HCT116 (cell line): ENCODE measurements at regions not wholly inside any gene's neighbourhood (a gene's known extent, or its start where the extent isn't known, plus 50 kb on each side); places are given as distances from the start of the nearest gene placed in this dataset.

Experiments used
- ATAC-seq: fragments of 200-7000 bp; cut with Tn5 transposase; 2 replicates; pipeline ENCODE4 v1.9.1; 2020; ENCODE audit warnings: mild to moderate bottlenecking, moderate library complexity
- BruUV-seq: library from RNA; stranded (reverse); fragments of 400-500 nt; replicated peaks from 2 replicates; lab custom pipeline; 2021; lab: Mats Ljungman, UMichigan
- CTCF ChIA-PET: fragments of 300-600 bp; sonication (Branson Sonifier 250); formaldehyde crosslinking; loops from one replicate; lab custom pipeline; 2021; ENCODE audit warnings: antibody characterized with exemption; lab: Charles Lee
- POLR2A ChIA-PET: fragments of 300-600, 350-600 bp; sonication (Branson Sonifier 250); formaldehyde crosslinking; loops from one replicate; lab custom pipeline; 2021; ENCODE audit warnings: antibody characterized with exemption; lab: Charles Lee
- RAD21 ChIA-PET, 2 experiments: fragments of 300-600 bp; sonication (Branson Sonifier 250); formaldehyde crosslinking; loops; one replicate each; lab custom pipeline; 2023; ENCODE audit warnings: low total read pairs in 2 of 2; ENCODE audit not compliant: uncharacterized antibody in 2 of 2, unreplicated experiment in 2 of 2, low non-redundant PET in 1 of 2; lab: Charles Lee
- DNase-seq: peaks from one replicate; pipeline ENCODE4 v3.0.0-alpha.2; 2010; ENCODE audit warnings: low read depth, low spot score
- H2AFZ ChIP-seq: fragments of 200-600 bp; shearing (Covaris generic), sonication (generic); 2 replicates; pipeline ENCODE4 v1.6.1; 2017; ENCODE audit warnings: low read depth, mixed run types, mixed read lengths, antibody characterized with exemption, low read length; ENCODE audit not compliant: poor library complexity, severe bottlenecking
- H3K27ac ChIP-seq: 2 replicates; pipeline ENCODE4 v1.5.1; 2012; ENCODE audit warnings: low read depth, low read length
- H3K27me3 ChIP-seq: fragments of 200-600 bp; sonication (generic); 2 replicates; pipeline ENCODE4 v1.6.1; 2016; ENCODE audit warnings: mixed run types, low read length, mixed read lengths; ENCODE audit not compliant: insufficient read depth
- H3K36me3 ChIP-seq, 2 experiments: fragments of 200-500 bp in 1 of 2; fragments of 200-600 bp in 1 of 2; sonication (Bioruptor generic) in 1 of 2; sonication (generic) in 1 of 2; 2 replicates each; pipeline versions ENCODE4 v1.5.1 to v1.6.1; 2014 to 2016; ENCODE audit warnings: low read length in 2 of 2, inconsistent platforms in 1 of 2, mixed read lengths in 1 of 2, mixed run types in 1 of 2; ENCODE audit not compliant: insufficient read depth in 2 of 2, control insufficient read depth in 1 of 2
- H3K4me1 ChIP-seq, 2 experiments: fragments of 200-600 bp in 1 of 2; sonication (generic) in 1 of 2; 2 replicates each; pipeline versions ENCODE4 v1.5.1 to v1.6.1; 2012 to 2017; ENCODE audit warnings: low read length in 2 of 2, inconsistent platforms in 1 of 2, mild to moderate bottlenecking in 1 of 2, mixed read lengths in 1 of 2, mixed run types in 1 of 2, moderate library complexity in 1 of 2; ENCODE audit not compliant: insufficient read depth in 2 of 2, control insufficient read depth in 1 of 2
- H3K4me2 ChIP-seq: fragments of 200-600 bp; sonication (generic); 2 replicates; pipeline ENCODE4 v1.6.1; 2017; ENCODE audit warnings: mixed run types, low read length, mixed read lengths
- H3K4me3 ChIP-seq, 2 experiments: fragments of 200-600 bp in 1 of 2; sonication (generic) in 1 of 2; replicated peaks in 1 of 2; 2 replicates each; pipeline ENCODE4 v1.5.1; 2011 to 2016; ENCODE audit warnings: low read length in 2 of 2, control low read depth in 1 of 2, low read depth in 1 of 2, mild to moderate bottlenecking in 1 of 2, mixed read lengths in 1 of 2, mixed run types in 1 of 2
- H3K79me2 ChIP-seq: fragments of 200-600 bp; sonication (generic); 2 replicates; pipeline ENCODE4 v1.6.1; 2017; ENCODE audit warnings: mild to moderate bottlenecking, mixed run types, low read length, moderate library complexity, mixed read lengths; ENCODE audit not compliant: insufficient read depth
- H3K9ac ChIP-seq: fragments of 200-600 bp; sonication (generic); 2 replicates; pipeline ENCODE4 v1.6.1; 2016; ENCODE audit warnings: low read length, mixed read lengths
- H3K9me2 ChIP-seq: fragments of 200-600 bp; sonication (generic), shearing (Covaris generic); 2 replicates; pipeline ENCODE4 v1.6.1; 2017; ENCODE audit warnings: mixed run types, mild to moderate bottlenecking, moderate library complexity; ENCODE audit not compliant: insufficient read depth
- H3K9me3 ChIP-seq, 2 experiments: fragments of 200-500 bp in 1 of 2; fragments of 200-600 bp in 1 of 2; sonication (Bioruptor generic) in 1 of 2; sonication (generic) in 1 of 2; 2 replicates each; pipeline ENCODE4 v1.6.1; 2014 to 2017; ENCODE audit warnings: low read length in 2 of 2, mixed read lengths in 2 of 2, inconsistent platforms in 1 of 2, low read depth in 1 of 2, mild to moderate bottlenecking in 1 of 2, mixed run types in 1 of 2, moderate library complexity in 1 of 2; ENCODE audit not compliant: control insufficient read depth in 1 of 2, insufficient read depth in 1 of 2
- H4K20me1 ChIP-seq: fragments of 200-600 bp; sonication (generic), shearing (Covaris generic); 2 replicates; pipeline ENCODE4 v1.6.1; 2017; ENCODE audit warnings: mixed run types, mild to moderate bottlenecking, moderate library complexity; ENCODE audit not compliant: insufficient read depth
- ATF3 ChIP-seq: IDR thresholded peaks from 2 replicates; pipeline ENCODE4 v1.6.1; 2012
- CTCF ChIP-seq, 3 experiments: fragments of 200-600 bp in 1 of 3; sonication (generic) in 1 of 3; IDR thresholded peaks in 2 of 3; conservative IDR thresholded peaks in 1 of 3; 2 replicates each; pipeline ENCODE4 v1.5.1; 2012 to 2017; ENCODE audit warnings: low read depth in 2 of 3, low read length in 2 of 3, antibody characterized with exemption in 1 of 3, borderline replicate concordance in 1 of 3, control low read depth in 1 of 3, mild to moderate bottlenecking in 1 of 3, mixed read lengths in 1 of 3, mixed run types in 1 of 3, moderate library complexity in 1 of 3; ENCODE audit not compliant: insufficient read depth in 1 of 3
- ELF1 ChIP-seq: IDR thresholded peaks from 2 replicates; pipeline ENCODE4 v1.6.1; 2012; ENCODE audit warnings: low read depth, borderline replicate concordance
- JUND ChIP-seq: IDR thresholded peaks from 2 replicates; pipeline ENCODE4 v1.6.1; 2012
- MAX ChIP-seq: IDR thresholded peaks from 2 replicates; pipeline ENCODE4 v1.6.1; 2012
- POLR2A ChIP-seq: IDR thresholded peaks from 2 replicates; pipeline ENCODE4 v1.7.0; 2011; ENCODE audit warnings: borderline replicate concordance; ENCODE audit not compliant: insufficient read depth, insufficient read length; ENCODE audit errors: extremely low read depth
- POLR2AphosphoS5 ChIP-seq: IDR thresholded peaks from 2 replicates; pipeline ENCODE4 v1.6.1; 2011; ENCODE audit warnings: mild to moderate bottlenecking, low read depth, low read length, moderate library complexity
- RAD21 ChIP-seq: IDR thresholded peaks from 2 replicates; pipeline ENCODE4 v1.6.1; 2012; ENCODE audit warnings: low read depth, mild to moderate bottlenecking
- SP1 ChIP-seq: IDR thresholded peaks from 2 replicates; pipeline ENCODE4 v1.6.1; 2012; ENCODE audit warnings: low read depth
- TCF7L2 ChIP-seq: IDR thresholded peaks from 2 replicates; pipeline ENCODE4 v1.7.0; 2011; ENCODE audit warnings: borderline replicate concordance, inconsistent platforms; ENCODE audit not compliant: insufficient read depth, insufficient read length; ENCODE audit errors: extremely low read depth
- YY1 ChIP-seq: IDR thresholded peaks from 2 replicates; pipeline ENCODE4 v1.6.1; 2011; ENCODE audit warnings: low read length, low read depth, moderate library complexity, mild to moderate bottlenecking; ENCODE audit not compliant: insufficient replicate concordance; ENCODE audit errors: extremely low read depth
- ZBTB33 ChIP-seq: IDR thresholded peaks from 2 replicates; pipeline ENCODE4 v1.6.1; 2011; ENCODE audit warnings: mild to moderate bottlenecking, low read length, moderate library complexity; ENCODE audit not compliant: insufficient replicate concordance; ENCODE audit errors: extremely low read depth
- ZNF274 ChIP-seq: fragments of 200-500 bp; sonication (Bioruptor generic); IDR thresholded peaks from 2 replicates; pipeline ENCODE4 v1.6.1; 2014; ENCODE audit warnings: mild to moderate bottlenecking, low read depth, low read length, inconsistent platforms
- intact Hi-C: fragments of 100-400 bp; cut with micrococcal nuclease; formaldehyde crosslinking; loops from 2 replicates; pipeline ENCODE4 v1.10.0; 2022

GRCh38 chr17:70771804-70772386 is 602.6 kb downstream of the KCNJ2 start:
- RAD21 ChIA-PET: no interaction called here
- Histone ChIP-seq H3K79me2 (no peaks in the 10 kb centered on the region), H2AFZ (no peak overlapping the region), H3K36me3 (no peaks in the 10 kb centered on the region), H3K27ac (no peak overlapping the region)
- no TSS peak for BruUV-seq
- no peak for DNase-seq
- CTCF ChIA-PET: no interaction called here
- TF ChIP-seq POLR2AphosphoS5: no peak
- no peak for TF ChIP-seq TCF7L2
- TF ChIP-seq ATF3: no peak
- no peak for TF ChIP-seq ZNF274
- no peak for TF ChIP-seq POLR2A
- no peak for TF ChIP-seq CTCF (IDR thresholded peaks at IDR 0.05 in 2 of 3, conservative IDR thresholded peaks at IDR 0.05 in 1 of 3; ENCODE audit: borderline replicate concordance in 1 of 3, insufficient read depth in 1 of 3, low read depth in 2 of 3, low read length in 2 of 3)
- TF ChIP-seq RAD21: no peak
- TF ChIP-seq ELF1: no peak
- no peak for TF ChIP-seq YY1
- no peak for TF ChIP-seq SP1
- no peak for TF ChIP-seq ZBTB33
- TF ChIP-seq MAX: no peak
- TF ChIP-seq JUND: no peak
- TF ChIP-seq, all 23 proteins: peak for 0
- no peaks in the 10 kb centered on the region for H4K20me1 ChIP-seq
- H3K9ac ChIP-seq: no peak overlapping the region
- intact Hi-C loops: no loop called here
- no peak for ATAC-seq
- H3K27me3 ChIP-seq: no peaks in the 10 kb centered on the region
- H3K4me3 ChIP-seq: no peak overlapping the region
- POLR2A ChIA-PET: no interaction called here
- H3K4me1 ChIP-seq: no peaks in the 10 kb centered on the region
- H3K9me2 ChIP-seq: no peaks in the 10 kb centered on the region
- H3K9me3 ChIP-seq: no peaks in the 10 kb centered on the region
- H3K4me2 ChIP-seq: no peak overlapping the region
